ENCODE measurements at regions not wholly inside any gene's neighbourhood (a gene's known extent, or its start where the extent isn't known, plus 50 kb on each side); places are given as distances from the start of the nearest gene placed in this dataset.

DNA sequence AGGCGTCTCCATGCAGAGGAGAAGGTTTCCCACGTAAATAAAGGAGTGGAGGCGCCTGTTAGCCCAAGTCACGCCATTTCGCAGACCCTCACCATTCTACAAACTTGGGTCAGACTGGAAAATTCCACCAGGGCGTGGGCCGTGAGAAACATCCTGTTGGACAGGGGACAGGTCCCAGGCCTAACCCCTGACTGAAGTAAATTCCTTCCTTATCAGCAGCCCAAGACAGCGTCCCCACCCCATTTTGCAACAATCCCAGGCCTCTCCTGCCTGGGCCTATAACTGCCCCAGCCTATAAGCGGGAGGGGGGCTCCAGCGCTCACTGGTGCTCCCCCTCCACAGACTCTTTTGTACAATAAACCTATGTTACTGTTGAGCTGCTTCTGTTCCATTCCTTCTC, 57.3 kb upstream of the CBLN2 start:
- H3K79me1 ChIP-seq (ENCODE audit: low read depth, low read length), result no peaks in the 10 kb centered on the region
- no peaks in the 10 kb centered on the region for H3K4me1 ChIP-seq (replicated peaks in 1 of 4; ENCODE audit: control insufficient read depth in 3 of 4, insufficient read depth in 4 of 4, low read length in 3 of 4)
- H4K5ac ChIP-seq (ENCODE audit: insufficient read length, low read depth, low read length), result no peak overlapping the region
- no peak overlapping the region for H3K4ac ChIP-seq (replicated peaks; ENCODE audit: insufficient read length, low read depth, low read length)
- peaks cover 74 to 83% of the 10 kb centered on the region in 2 experiments for H3K9me3 ChIP-seq (ENCODE audit: insufficient read depth in 2 of 2, low read depth in 1 of 2, low read length in 1 of 2)
- no peak overlapping the region for H3K14ac ChIP-seq (ENCODE audit: insufficient read length)
- H3K23ac ChIP-seq (ENCODE audit: insufficient read length), result no peak overlapping the region
- H3K18ac ChIP-seq (ENCODE audit: extremely low read depth, low read length), result no peak overlapping the region
- ChIA-PET POLR2A (ENCODE audit: partially characterized antibody) (no interaction called here), CTCF (ENCODE audit: partially characterized antibody) (no interaction called here)
- no peak overlapping the region for H3K4me3 ChIP-seq (ENCODE audit: extremely low read depth in 1 of 4, insufficient read depth in 2 of 4, low read depth in 3 of 4, low read length in 4 of 4)
- no peak overlapping the region for H3K56ac ChIP-seq (replicated peaks; ENCODE audit: insufficient read length, low read depth, low read length)
- H2BK5ac ChIP-seq (ENCODE audit: low read depth, low read length), result no peak overlapping the region
- H4K8ac ChIP-seq (ENCODE audit: extremely low read depth, insufficient read depth, low read length), result no peak overlapping the region
- H4K91ac ChIP-seq (replicated peaks; ENCODE audit: insufficient read length, low read length), result no peak overlapping the region
- H4K20me1 ChIP-seq (replicated peaks in 1 of 2; ENCODE audit: control insufficient read depth in 1 of 2, insufficient read depth in 2 of 2, low read length in 2 of 2), result no peaks in the 10 kb centered on the region
- no peak overlapping the region for H3K27ac ChIP-seq (ENCODE audit: low read depth, low read length)
- no peak overlapping the region for H3K9ac ChIP-seq (replicated peaks in 1 of 4; ENCODE audit: extremely low read depth in 1 of 4, low read depth in 3 of 4, low read length in 3 of 4)
- no peak overlapping the region for H2BK15ac ChIP-seq (ENCODE audit: low read length)
- WGBS, 2 experiments (ENCODE audit: extremely low coverage in 1 of 2, insufficient coverage in 1 of 2, insufficient read length in 1 of 2, insufficient replicate concordance in 2 of 2, low coverage in 1 of 2, low lambda C conversion rate in 2 of 2, missing lambda C conversion rate in 1 of 2), result 86% methylated on average over 10 of the region's 10 CpGs; no CpG with 5 or more reads in 1 of the 2 experiments
- DNase-seq (ENCODE audit: low read depth in 1 of 2, low spot score in 2 of 2), result no peak
- FAIRE-seq, result no peak
- H2AK5ac ChIP-seq (ENCODE audit: low read depth, low read length), result no peak overlapping the region
- H3K36me3 ChIP-seq (ENCODE audit: control insufficient read depth in 2 of 4, insufficient read depth in 4 of 4, low read length in 3 of 4), result no peaks in the 10 kb centered on the region
- no peaks in the 10 kb centered on the region for H3K23me2 ChIP-seq (ENCODE audit: low read depth, low read length)
- no peaks in the 10 kb centered on the region for H3K27me3 ChIP-seq (replicated peaks in 1 of 4; ENCODE audit: control insufficient read depth in 3 of 4, extremely low read depth in 1 of 4, insufficient read depth in 3 of 4, low read length in 3 of 4)
- H2AFZ ChIP-seq (ENCODE audit: low read length), result no peak overlapping the region
- H3K4me2 ChIP-seq (ENCODE audit: insufficient read depth in 1 of 2, low read depth in 2 of 2, low read length in 2 of 2), result no peak overlapping the region
- H2BK12ac ChIP-seq (ENCODE audit: low read depth, low read length), result no peak overlapping the region
- H2BK120ac ChIP-seq (replicated peaks; ENCODE audit: low read depth, low read length), result no peak overlapping the region
- H2BK20ac ChIP-seq (ENCODE audit: low read length), result no peak overlapping the region
- H3K79me2 ChIP-seq (ENCODE audit: control insufficient read depth in 1 of 2, insufficient read depth in 2 of 2, low read length in 2 of 2), result no peaks in the 10 kb centered on the region
- TF ChIP-seq RFX5 (IDR thresholded peaks at IDR 0.05; ENCODE audit: borderline replicate concordance, low read depth, low read length) (no peak), EGR1 (IDR thresholded peaks at IDR 0.05; ENCODE audit: borderline replicate concordance, low read depth, low read length) (no peak)
